Activated CD4-positive, alpha-beta memory T cell treated with anti-CD3 and anti-CD28 coated beads, Interleukin-2, amount 10 ng/mL, durations not matched to agents 7 days and 5 days (primary cell): ENCODE measurements at regions not wholly inside any gene's neighbourhood (a gene's known extent, or its start where the extent isn't known, plus 50 kb on each side); places are given as distances from the start of the nearest gene placed in this dataset.

Experiments used
- CTCF ChIA-PET: fragments of 350-600 bp; sonication (Branson Sonifier 250); formaldehyde crosslinking; loops from one replicate; lab custom pipeline; 2021; ENCODE audit warnings: antibody characterized with exemption, inconsistent platforms; lab: Charles Lee
- POLR2A ChIA-PET: fragments of 350-600 bp; sonication (Branson Sonifier 250); formaldehyde crosslinking; loops from one replicate; lab custom pipeline; 2021; ENCODE audit warnings: antibody characterized with exemption; lab: Charles Lee
- DNase-seq: peaks from one replicate; pipeline ENCODE4 v3.0.0-alpha.2; 2020
- H3K27ac Mint-ChIP-seq: one replicate; pipeline ENCODE4 v1.8.0; 2021; ENCODE audit warnings: mild to moderate bottlenecking, mixed read lengths
- H3K27me3 Mint-ChIP-seq: one replicate; pipeline ENCODE4 v1.8.0; 2021; ENCODE audit warnings: mixed read lengths
- H3K36me3 Mint-ChIP-seq: one replicate; pipeline ENCODE4 v1.8.0; 2021; ENCODE audit warnings: low read depth, mixed read lengths
- H3K4me1 Mint-ChIP-seq: one replicate; pipeline ENCODE4 v1.8.0; 2021; ENCODE audit warnings: mixed read lengths
- H3K4me3 Mint-ChIP-seq: one replicate; pipeline ENCODE4 v1.8.0; 2021; ENCODE audit warnings: mild to moderate bottlenecking, mixed read lengths
- H3K9me3 Mint-ChIP-seq: one replicate; pipeline ENCODE4 v1.8.0; 2021; ENCODE audit warnings: mixed read lengths

- Mint-ChIP-seq H3K4me3 (no peak overlapping the region), H3K36me3 (no peaks in the 10 kb centered on the region), H3K9me3 (peaks cover 8% of the 10 kb centered on the region), H3K4me1 (no peaks in the 10 kb centered on the region), H3K27ac (no peak overlapping the region), H3K27me3 (no peaks in the 10 kb centered on the region)
- POLR2A ChIA-PET: no interaction called here
- CTCF ChIA-PET: no interaction called here
- no peak for DNase-seq
Measured at GRCh38 chr18:39380866-39381265, 1815.3 kb upstream of the CELF4 start.

- H3K27ac Mint-ChIP-seq: no peak overlapping the region
- H3K9me3 Mint-ChIP-seq: peaks cover 8% of the 10 kb centered on the region
- ChIA-PET CTCF (no interaction called here), POLR2A (no interaction called here)
- no peaks in the 10 kb centered on the region for H3K4me1 Mint-ChIP-seq
- no peaks in the 10 kb centered on the region for H3K36me3 Mint-ChIP-seq
- DNase-seq: no peak
- H3K27me3 Mint-ChIP-seq: no peaks in the 10 kb centered on the region
- H3K4me3 Mint-ChIP-seq: no peak overlapping the region
Measured at GRCh38 chr18:39380186-39380725, 1814.7 kb upstream of the CELF4 start.

GRCh38 chr18:39375066-39375465, 1809.5 kb upstream of the CELF4 start:
- H3K27me3 Mint-ChIP-seq: no peaks in the 10 kb centered on the region
- no peaks in the 10 kb centered on the region for H3K36me3 Mint-ChIP-seq
- peaks cover 4% of the 10 kb centered on the region for H3K9me3 Mint-ChIP-seq
- H3K4me3 Mint-ChIP-seq: no peak overlapping the region
- no peak for DNase-seq
- ChIA-PET POLR2A (no interaction called here), CTCF (no interaction called here)
- H3K27ac Mint-ChIP-seq: no peak overlapping the region
- H3K4me1 Mint-ChIP-seq: no peaks in the 10 kb centered on the region

GRCh38 chr18:39371996-39372395, 1806.4 kb upstream of the CELF4 start:
- POLR2A ChIA-PET: no interaction called here
- no peaks in the 10 kb centered on the region for H3K4me1 Mint-ChIP-seq
- no peak for DNase-seq
- peaks cover 4% of the 10 kb centered on the region for H3K9me3 Mint-ChIP-seq
- no peaks in the 10 kb centered on the region for H3K27me3 Mint-ChIP-seq
- H3K27ac Mint-ChIP-seq: no peak overlapping the region
- no peak overlapping the region for H3K4me3 Mint-ChIP-seq
- no peaks in the 10 kb centered on the region for H3K36me3 Mint-ChIP-seq
- CTCF ChIA-PET: no interaction called here

- ChIA-PET POLR2A (no interaction called here), CTCF (no interaction called here)
- no peak for DNase-seq
- Mint-ChIP-seq H3K4me3 (no peak overlapping the region), H3K36me3 (no peaks in the 10 kb centered on the region), H3K4me1 (no peaks in the 10 kb centered on the region), H3K9me3 (peaks cover 9% of the 10 kb centered on the region), H3K27me3 (no peaks in the 10 kb centered on the region), H3K27ac (no peak overlapping the region)
Measured at GRCh38 chr18:39366656-39367055, 1801.1 kb upstream of the CELF4 start.

GRCh38 chr18:39365836-39366485, 1800.4 kb upstream of the CELF4 start:
- H3K27ac Mint-ChIP-seq: no peak overlapping the region
- H3K27me3 Mint-ChIP-seq: no peaks in the 10 kb centered on the region
- no peaks in the 10 kb centered on the region for H3K4me1 Mint-ChIP-seq
- POLR2A ChIA-PET: no interaction called here
- no peak for DNase-seq
- peaks cover 7% of the 10 kb centered on the region for H3K9me3 Mint-ChIP-seq
- no peaks in the 10 kb centered on the region for H3K36me3 Mint-ChIP-seq
- CTCF ChIA-PET: no interaction called here
- H3K4me3 Mint-ChIP-seq: no peak overlapping the region

GRCh38 chr18:39360072-39360471, 1794.5 kb upstream of the CELF4 start:
- Mint-ChIP-seq H3K4me1 (no peaks in the 10 kb centered on the region), H3K36me3 (no peaks in the 10 kb centered on the region), H3K4me3 (no peak overlapping the region), H3K9me3 (peaks cover 7% of the 10 kb centered on the region), H3K27me3 (no peaks in the 10 kb centered on the region), H3K27ac (no peak overlapping the region)
- POLR2A ChIA-PET: no interaction called here
- CTCF ChIA-PET: no interaction called here
- no peak for DNase-seq

GRCh38 chr18:39359636-39360035, 1794.0 kb upstream of the CELF4 start:
- Mint-ChIP-seq H3K9me3 (peaks cover 7% of the 10 kb centered on the region), H3K27ac (no peak overlapping the region), H3K27me3 (no peaks in the 10 kb centered on the region), H3K4me1 (no peaks in the 10 kb centered on the region), H3K4me3 (no peak overlapping the region), H3K36me3 (no peaks in the 10 kb centered on the region)
- POLR2A ChIA-PET: no interaction called here
- CTCF ChIA-PET: no interaction called here
- DNase-seq: no peak

- POLR2A ChIA-PET: no interaction called here
- Mint-ChIP-seq H3K4me1 (no peaks in the 10 kb centered on the region), H3K36me3 (no peaks in the 10 kb centered on the region), H3K4me3 (no peak overlapping the region), H3K27me3 (no peaks in the 10 kb centered on the region), H3K27ac (no peak overlapping the region), H3K9me3 (peaks cover 12% of the 10 kb centered on the region)
- CTCF ChIA-PET: no interaction called here
- DNase-seq: no peak
Measured at GRCh38 chr18:39350945-39351344, 1785.3 kb upstream of the CELF4 start.

- ChIA-PET CTCF (no interaction called here), POLR2A (no interaction called here)
- Mint-ChIP-seq H3K4me3 (no peak overlapping the region), H3K27me3 (no peaks in the 10 kb centered on the region), H3K9me3 (peaks cover 13% of the 10 kb centered on the region), H3K27ac (no peak overlapping the region), H3K36me3 (no peaks in the 10 kb centered on the region), H3K4me1 (no peaks in the 10 kb centered on the region)
- no peak for DNase-seq
Measured at GRCh38 chr18:39349801-39350200, 1784.2 kb upstream of the CELF4 start.

- POLR2A ChIA-PET: no interaction called here
- peaks cover 13% of the 10 kb centered on the region for H3K9me3 Mint-ChIP-seq
- H3K4me3 Mint-ChIP-seq: no peak overlapping the region
- H3K4me1 Mint-ChIP-seq: no peaks in the 10 kb centered on the region
- no peak overlapping the region for H3K27ac Mint-ChIP-seq
- no peak for DNase-seq
- no peaks in the 10 kb centered on the region for H3K36me3 Mint-ChIP-seq
- CTCF ChIA-PET: no interaction called here
- H3K27me3 Mint-ChIP-seq: no peaks in the 10 kb centered on the region
Measured at GRCh38 chr18:39348757-39349156, 1783.2 kb upstream of the CELF4 start.

- CTCF ChIA-PET: no interaction called here
- H3K27me3 Mint-ChIP-seq: no peaks in the 10 kb centered on the region
- H3K4me1 Mint-ChIP-seq: no peaks in the 10 kb centered on the region
Measured at GRCh38 chr18:39347701-39348100, 1782.1 kb upstream of the CELF4 start.

GRCh38 chr18:39346916-39347315, 1781.3 kb upstream of the CELF4 start:
- no peaks in the 10 kb centered on the region for H3K36me3 Mint-ChIP-seq
- H3K4me3 Mint-ChIP-seq: no peak overlapping the region
- peaks cover 17% of the 10 kb centered on the region for H3K9me3 Mint-ChIP-seq
- ChIA-PET CTCF (no interaction called here), POLR2A (no interaction called here)
- H3K27ac Mint-ChIP-seq: no peak overlapping the region
- H3K4me1 Mint-ChIP-seq: no peaks in the 10 kb centered on the region
- DNase-seq: no peak
- no peaks in the 10 kb centered on the region for H3K27me3 Mint-ChIP-seq

More at GRCh38 chr18:39347701-39348100, 1782.1 kb upstream of the CELF4 start:
- Mint-ChIP-seq H3K27ac (no peak overlapping the region), H3K9me3 (peaks cover 17% of the 10 kb centered on the region), H3K36me3 (no peaks in the 10 kb centered on the region), H3K4me3 (no peak overlapping the region)
- POLR2A ChIA-PET: no interaction called here
- DNase-seq: no peak

GRCh38 chr18:39345321-39345720, 1779.7 kb upstream of the CELF4 start:
- DNase-seq: no peak
- Mint-ChIP-seq H3K9me3 (peaks cover 13% of the 10 kb centered on the region), H3K27ac (no peak overlapping the region), H3K36me3 (no peaks in the 10 kb centered on the region), H3K27me3 (no peaks in the 10 kb centered on the region), H3K4me1 (no peaks in the 10 kb centered on the region), H3K4me3 (no peak overlapping the region)
- POLR2A ChIA-PET: no interaction called here
- CTCF ChIA-PET: no interaction called here
